Immature natural killer cell (primary cell): ENCODE measurements at regions not wholly inside any gene's neighbourhood (a gene's known extent, or its start where the extent isn't known, plus 50 kb on each side); places are given as distances from the start of the nearest gene placed in this dataset.
"Not testable (repeated sequence)": the region's sequence is repeated elsewhere in the genome, so short reads cannot be mapped to it uniquely, and the experiment has no call there.

Experiments
- DNase-seq, 3 donors: peaks; one replicate each; pipeline ENCODE4 v3.0.0; 2022; ENCODE audit warnings: mixed read lengths in 1 of 3
- H3K27ac Mint-ChIP-seq, 6 donors: one replicate each; pipeline ENCODE4 v1.8.0; 2020; ENCODE audit warnings: mixed read lengths in 6 of 6, mild to moderate bottlenecking in 5 of 6, inconsistent platforms in 4 of 6, moderate library complexity in 3 of 6
- H3K27me3 Mint-ChIP-seq, 3 donors: one replicate each; pipeline ENCODE4 v1.8.0; 2020 to 2021; ENCODE audit warnings: low read depth in 3 of 3, mild to moderate bottlenecking in 3 of 3, mixed read lengths in 3 of 3, moderate library complexity in 3 of 3, inconsistent platforms in 1 of 3
- H3K36me3 Mint-ChIP-seq, 3 donors: one replicate each; pipeline ENCODE4 v1.8.0; 2020; ENCODE audit warnings: mixed read lengths in 3 of 3, inconsistent platforms in 2 of 3, mild to moderate bottlenecking in 2 of 3
- H3K4me1 Mint-ChIP-seq, 2 donors: one replicate each; pipeline ENCODE4 v1.8.0; 2020; ENCODE audit warnings: inconsistent platforms in 2 of 2, mild to moderate bottlenecking in 2 of 2, mixed read lengths in 2 of 2, moderate library complexity in 1 of 2
- H3K4me3 Mint-ChIP-seq, 5 donors: one replicate each; pipeline ENCODE4 v1.8.0; 2020; ENCODE audit warnings: mild to moderate bottlenecking in 5 of 5, mixed read lengths in 5 of 5, inconsistent platforms in 3 of 5, moderate library complexity in 3 of 5
- H3K9me3 Mint-ChIP-seq, 6 donors: one replicate each; pipeline ENCODE4 v1.8.0; 2020; ENCODE audit warnings: mild to moderate bottlenecking in 6 of 6, mixed read lengths in 6 of 6, inconsistent platforms in 4 of 6, moderate library complexity in 3 of 6

DNA sequence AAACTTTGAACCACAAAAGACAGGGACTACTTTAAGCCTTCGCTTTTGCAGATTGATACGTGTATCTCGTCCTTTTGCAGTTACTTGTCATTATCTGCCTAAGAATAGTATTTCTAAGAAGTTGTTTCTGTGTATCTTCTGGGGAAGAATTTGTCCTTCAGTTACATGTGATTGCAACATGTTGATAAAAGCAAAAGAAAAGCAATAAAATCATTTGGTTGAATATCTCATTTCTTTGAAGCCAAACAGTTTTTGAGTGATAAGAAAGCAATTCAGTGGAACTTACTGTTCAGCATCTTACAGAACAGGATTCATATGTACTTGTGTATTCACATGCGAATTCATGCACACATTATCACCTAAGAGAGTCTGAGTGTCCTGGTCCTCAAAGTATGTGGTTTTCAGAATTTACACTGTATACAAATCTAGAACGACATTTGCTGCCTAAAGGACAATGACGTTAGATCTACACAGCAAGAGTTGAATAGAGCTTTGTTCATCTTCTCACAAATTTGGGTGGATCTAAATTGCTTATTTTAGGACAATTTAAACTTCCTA lies 66.7 kb upstream of the MRPS6 start:
- DNase-seq: no peak
- H3K9me3 Mint-ChIP-seq: peaks cover 5 to 12% (median 8%) of the 10 kb centered on the region in 6 donors
- peaks cover 4 to 9% (median 8%) of the 10 kb centered on the region in 3 donors for H3K36me3 Mint-ChIP-seq
- H3K4me3 Mint-ChIP-seq: no peak overlapping the region
- peaks cover 20 to 21% of the 10 kb centered on the region in 2 donors for H3K4me1 Mint-ChIP-seq
- peak overlapping the region in 1 of 6 donors; percentile 37 for H3K27ac Mint-ChIP-seq
- H3K27me3 Mint-ChIP-seq: peaks cover 0 to 2% (median 0%) of the 10 kb centered on the region in 3 donors

DNA sequence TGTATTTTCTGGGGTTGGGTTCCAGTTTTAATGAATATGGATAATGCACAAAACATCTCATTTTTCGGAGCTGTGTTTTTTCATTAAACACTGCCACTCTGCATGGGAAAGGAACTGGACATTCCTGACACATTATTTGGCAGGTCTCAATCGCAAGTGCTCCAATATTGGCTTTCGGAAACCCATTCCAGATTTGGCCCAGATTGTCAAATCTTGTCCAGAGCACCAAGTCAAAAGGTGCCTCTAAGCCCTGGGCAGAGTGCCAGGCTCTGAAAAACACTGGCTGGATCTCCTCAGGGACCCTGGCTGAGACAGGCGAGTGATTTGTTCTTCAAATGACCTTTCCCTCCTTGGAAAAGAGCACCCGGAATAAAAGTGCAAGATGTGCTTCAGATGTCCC lies 68.4 kb upstream of the MRPS6 start:
- Mint-ChIP-seq H3K4me3 (no peak overlapping the region), H3K27me3 (peaks cover 0 to 2% (median 0%) of the 10 kb centered on the region in 3 donors), H3K4me1 (peaks cover 19 to 26% of the 10 kb centered on the region in 2 donors), H3K9me3 (peaks cover 0 to 2% (median 0%) of the 10 kb centered on the region in 6 donors), H3K36me3 (peaks cover 0 to 3% (median 3%) of the 10 kb centered on the region in 3 donors), H3K27ac (no peak overlapping the region)
- DNase-seq: no peak

DNA sequence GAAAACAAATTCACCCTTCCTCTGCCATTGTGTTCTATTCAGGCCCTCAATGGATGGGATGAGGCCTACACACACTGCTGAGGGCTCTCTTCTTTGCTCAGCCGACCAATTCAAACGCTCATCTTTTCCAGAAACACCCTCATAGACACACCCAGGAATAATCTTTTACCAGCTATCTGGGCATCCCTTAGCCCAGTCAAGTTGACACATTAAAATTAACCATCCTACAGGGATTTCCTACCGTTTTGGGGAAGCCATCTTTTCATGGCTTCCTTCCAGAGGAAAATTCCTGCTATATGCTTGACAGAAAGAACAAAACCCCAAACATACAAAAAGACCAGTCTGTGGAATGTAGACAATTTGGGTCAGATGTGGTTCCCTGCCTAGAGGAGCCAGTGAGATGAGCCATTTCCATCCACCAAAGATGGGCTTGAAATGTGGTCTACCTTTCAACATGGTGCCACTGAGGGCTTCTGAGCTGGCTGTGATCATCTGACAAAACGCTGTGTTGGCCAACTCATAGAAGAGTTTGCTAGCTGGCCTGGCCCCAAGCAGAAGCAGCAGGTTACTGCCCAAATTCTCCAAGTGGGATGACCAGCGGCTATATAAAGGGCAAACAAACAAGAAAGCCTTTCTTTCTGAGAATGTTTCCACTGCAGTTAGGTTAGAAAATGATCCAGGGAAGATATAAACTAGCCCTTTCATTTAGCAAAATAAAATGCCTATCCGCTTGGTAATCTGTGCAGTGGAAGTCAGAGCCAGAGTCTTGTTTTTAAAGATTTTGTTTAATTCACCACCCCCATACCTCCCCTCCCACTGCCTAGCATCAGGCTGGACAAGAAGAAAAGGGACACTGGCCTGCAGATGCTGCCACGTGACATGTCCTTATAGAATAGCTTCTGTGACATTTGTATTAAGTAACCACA lies 69.1 kb upstream of the MRPS6 start:
- Mint-ChIP-seq H3K4me1 (peaks cover 17 to 26% of the 10 kb centered on the region in 2 donors), H3K27me3 (peaks cover 0 to 2% (median 0%) of the 10 kb centered on the region in 3 donors), H3K36me3 (peaks cover 0 to 3% (median 2%) of the 10 kb centered on the region in 3 donors), H3K27ac (no peak overlapping the region), H3K9me3 (peaks cover 0 to 2% (median 0%) of the 10 kb centered on the region in 6 donors), H3K4me3 (no peak overlapping the region)
- no peak for DNase-seq

GRCh38 chr21:34003428-34003827 lies 70.0 kb upstream of the MRPS6 start:
- no peaks in the 10 kb centered on the region for H3K36me3 Mint-ChIP-seq
- H3K27ac Mint-ChIP-seq: no peak overlapping the region
- peaks cover 0 to under 1% (median 0%) of the 10 kb centered on the region in 3 donors for H3K27me3 Mint-ChIP-seq
- H3K4me3 Mint-ChIP-seq: no peak overlapping the region
- no peak for DNase-seq
- H3K4me1 Mint-ChIP-seq: peaks cover 16 to 26% of the 10 kb centered on the region in 2 donors
- H3K9me3 Mint-ChIP-seq: peaks cover 0 to 2% (median 0%) of the 10 kb centered on the region in 6 donors

DNA sequence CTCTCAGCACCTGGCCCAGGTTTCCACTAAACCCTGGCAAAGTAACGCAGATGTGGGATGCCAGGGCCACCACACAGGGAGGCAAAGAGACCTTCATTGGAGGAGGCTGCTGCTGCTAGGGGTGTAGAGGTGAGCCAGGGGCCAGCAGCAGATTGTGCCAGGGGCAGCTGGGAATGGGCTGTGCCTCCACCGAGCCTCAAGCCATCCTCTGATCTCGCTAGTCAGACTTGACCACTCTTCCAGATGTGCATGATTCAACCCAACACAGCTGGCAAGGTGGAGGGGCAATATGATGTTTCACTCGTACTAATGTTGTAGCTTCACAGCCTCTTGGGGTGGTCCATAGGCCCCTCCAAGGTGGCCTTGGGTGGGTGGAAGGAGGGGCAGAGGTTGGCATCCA lies 73.0 kb upstream of the MRPS6 start:
- H3K4me3 Mint-ChIP-seq: no peak overlapping the region
- no peak overlapping the region for H3K27ac Mint-ChIP-seq
- peaks cover 0 to 1% (median 0%) of the 10 kb centered on the region in 3 donors for H3K27me3 Mint-ChIP-seq
- H3K9me3 Mint-ChIP-seq: peaks cover 0 to 2% (median 0%) of the 10 kb centered on the region in 6 donors
- peaks cover 3 to 5% (median 4%) of the 10 kb centered on the region in 3 donors for H3K36me3 Mint-ChIP-seq
- no peak for DNase-seq
- peaks cover 21 to 47% of the 10 kb centered on the region in 2 donors for H3K4me1 Mint-ChIP-seq

- Mint-ChIP-seq H3K36me3 (peaks cover 3 to 5% (median 4%) of the 10 kb centered on the region in 3 donors), H3K27ac (peak overlapping the region in 4 of 6 donors; percentile 15 to 69 (median 54)), H3K4me1 (peaks cover 27 to 56% of the 10 kb centered on the region in 2 donors), H3K4me3 (no peak overlapping the region), H3K27me3 (peaks cover 0 to 1% (median 0%) of the 10 kb centered on the region in 3 donors), H3K9me3 (peaks cover 0 to 2% (median 0%) of the 10 kb centered on the region in 6 donors)
- DNase-seq: no peak
Measured at GRCh38 chr21:33998809-33999208, 74.6 kb upstream of the MRPS6 start.

DNA sequence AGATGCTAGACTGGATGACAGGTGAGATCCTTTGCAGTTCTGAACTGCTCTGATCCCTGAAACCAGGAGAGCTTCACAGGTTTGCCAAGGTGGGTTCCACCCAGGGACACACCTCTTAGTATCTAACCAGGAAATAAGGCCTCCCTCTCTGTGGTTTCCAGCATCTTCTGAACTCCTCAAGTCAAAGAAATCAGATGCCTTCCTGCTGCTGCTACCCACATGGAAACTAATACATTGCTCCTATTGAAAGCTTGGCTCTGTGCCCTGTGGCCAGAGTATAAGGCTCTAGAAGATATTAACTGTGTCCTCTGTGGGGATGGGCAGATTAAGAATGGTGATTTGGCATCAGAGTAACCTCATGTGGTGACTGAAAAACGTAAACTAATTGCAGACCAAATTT lies 75.0 kb upstream of the MRPS6 start:
- peaks cover 3 to 5% (median 4%) of the 10 kb centered on the region in 3 donors for H3K36me3 Mint-ChIP-seq
- peaks cover 0 to 1% (median 0%) of the 10 kb centered on the region in 3 donors for H3K27me3 Mint-ChIP-seq
- DNase-seq: no peak
- peak overlapping the region in 1 of 6 donors; percentile 69 for H3K27ac Mint-ChIP-seq
- peaks cover 0 to 2% (median 0%) of the 10 kb centered on the region in 6 donors for H3K9me3 Mint-ChIP-seq
- H3K4me3 Mint-ChIP-seq: no peak overlapping the region
- peaks cover 31 to 60% of the 10 kb centered on the region in 2 donors for H3K4me1 Mint-ChIP-seq

DNA sequence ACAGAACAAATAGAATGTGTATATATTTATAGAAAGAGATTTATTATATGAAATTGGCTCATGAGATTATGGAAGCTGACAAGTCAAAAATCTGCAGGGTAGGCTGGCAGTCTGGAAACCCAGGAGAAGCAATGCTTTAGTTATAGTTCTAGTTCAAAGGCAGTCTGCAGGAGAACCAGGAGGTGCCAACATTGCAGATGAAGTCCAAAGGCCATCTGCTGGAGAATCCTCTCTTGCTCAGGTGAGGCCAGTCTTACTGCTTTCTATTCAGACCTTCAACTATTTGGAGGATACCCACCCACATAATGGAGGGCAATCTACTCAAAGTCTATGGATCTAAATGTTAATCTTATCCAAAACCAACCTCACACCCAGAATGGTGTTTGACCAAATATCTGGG lies 75.9 kb upstream of the MRPS6 start:
- Mint-ChIP-seq H3K4me1 (peaks cover 35 to 61% of the 10 kb centered on the region in 2 donors), H3K4me3 (peak overlapping the region in 1 of 5 donors; percentile 20), H3K9me3 (no peaks in the 10 kb centered on the region), H3K36me3 (peaks cover 3 to 5% (median 4%) of the 10 kb centered on the region in 3 donors), H3K27ac (no peak overlapping the region), H3K27me3 (peaks cover 0 to 1% (median 0%) of the 10 kb centered on the region in 3 donors)
- no peak for DNase-seq

GRCh38 chr21:33994373-33994772 lies 78.8 kb upstream of the ATP5PO start:
- peaks cover 3 to 8% (median 5%) of the 10 kb centered on the region in 3 donors for H3K36me3 Mint-ChIP-seq

GRCh38 chr21:33993286-33994231 lies 78.0 kb upstream of the ATP5PO start:
- Mint-ChIP-seq H3K36me3 (peaks cover 3 to 8% (median 5%) of the 10 kb centered on the region in 3 donors), H3K9me3 (no peaks in the 10 kb centered on the region), H3K4me3 (peak overlapping the region in 2 of 5 donors; percentile 15 to 29), H3K27ac (peak overlapping the region; percentile 5 to 85 (median 58)), H3K27me3 (peaks cover 0 to 1% (median 0%) of the 10 kb centered on the region in 3 donors), H3K4me1 (peaks cover 28 to 39% of the 10 kb centered on the region in 2 donors)
- no peak for DNase-seq

More at GRCh38 chr21:33994373-33994772, 78.8 kb upstream of the ATP5PO start:
- Mint-ChIP-seq H3K4me1 (peaks cover 33 to 48% of the 10 kb centered on the region in 2 donors), H3K4me3 (no peak overlapping the region), H3K9me3 (no peaks in the 10 kb centered on the region), H3K27ac (no peak overlapping the region), H3K27me3 (peaks cover 0 to 1% (median 0%) of the 10 kb centered on the region in 3 donors)
- DNase-seq: no peak

- H3K9me3 Mint-ChIP-seq, H3K4me3 Mint-ChIP-seq, H3K27me3 Mint-ChIP-seq, DNase-seq: not testable (repeated sequence)
- Mint-ChIP-seq H3K27ac (peak overlapping the region in 1 of 6 donors; percentile 16), H3K36me3 (peaks cover 3 to 11% (median 5%) of the 10 kb centered on the region in 3 donors), H3K4me1 (peaks cover 22 to 33% of the 10 kb centered on the region in 2 donors)
Measured at GRCh38 chr21:33992412-33992811, 76.8 kb upstream of the ATP5PO start.

GRCh38 chr21:33991133-33991532 lies 75.5 kb upstream of the ATP5PO start:
- no peak for DNase-seq
- no peak overlapping the region for H3K27ac Mint-ChIP-seq
- H3K4me1 Mint-ChIP-seq: peaks cover 19 to 21% of the 10 kb centered on the region in 2 donors
- H3K4me3 Mint-ChIP-seq: no peak overlapping the region
- peaks cover 0 to 7% (median 0%) of the 10 kb centered on the region in 3 donors for H3K36me3 Mint-ChIP-seq
- no peaks in the 10 kb centered on the region for H3K9me3 Mint-ChIP-seq
- no peaks in the 10 kb centered on the region for H3K27me3 Mint-ChIP-seq

- Mint-ChIP-seq H3K36me3 (peaks cover 0 to 7% (median 0%) of the 10 kb centered on the region in 3 donors), H3K4me1 (peaks cover 34 to 35% of the 10 kb centered on the region in 2 donors)
Measured at GRCh38 chr21:33989440-33989839, 73.8 kb upstream of the ATP5PO start.

More at GRCh38 chr21:33989440-33989839, 73.8 kb upstream of the ATP5PO start:
- H3K27ac Mint-ChIP-seq: peak overlapping the region in 1 of 6 donors; percentile 3
- peaks cover 2 to 8% (median 3%) of the 10 kb centered on the region in 3 donors for H3K27me3 Mint-ChIP-seq
- no peak overlapping the region for H3K4me3 Mint-ChIP-seq
- no peak for DNase-seq
- no peaks in the 10 kb centered on the region for H3K9me3 Mint-ChIP-seq
